ENCODE measurements at regions not wholly inside any gene's neighbourhood (a gene's known extent, or its start where the extent isn't known, plus 50 kb on each side); places are given as distances from the start of the nearest gene placed in this dataset.

- Histone ChIP-seq H3K9me3 (ENCODE audit: control insufficient read depth in 2 of 2, insufficient read depth in 1 of 2, low read depth in 1 of 2, low read length in 1 of 2) (peaks cover 0 to 3% of the 10 kb centered on the region in 2 donors), H3K36me3 (ENCODE audit: control insufficient read depth in 2 of 2, insufficient read depth in 2 of 2, low read length in 1 of 2) (no peaks in the 10 kb centered on the region), H3K27me3 (ENCODE audit: control insufficient read depth in 1 of 2, insufficient read depth in 2 of 2, low read length in 2 of 2) (no peaks in the 10 kb centered on the region), H3K4me3 (ENCODE audit: low read depth in 1 of 2, low read length in 2 of 2) (no peak overlapping the region), H3K27ac (ENCODE audit: low read depth in 2 of 2, low read length in 1 of 2) (no peak overlapping the region), H3K4me1 (ENCODE audit: control insufficient read depth in 2 of 2, insufficient read depth in 2 of 2, low read length in 1 of 2) (peaks cover 2 to 3% of the 10 kb centered on the region in 2 donors)
- WGBS, 2 donors: 44 to 52% methylated on average over 11 of the region's 11 CpGs
Observed at GRCh38 chr13:111480976-111481375, 160.5 kb downstream of the TEX29 start.

- Histone ChIP-seq H3K27ac (ENCODE audit: low read depth in 2 of 2, low read length in 1 of 2) (no peak overlapping the region), H3K9me3 (ENCODE audit: control insufficient read depth in 2 of 2, insufficient read depth in 1 of 2, low read depth in 1 of 2, low read length in 1 of 2) (peaks cover 3 to 7% of the 10 kb centered on the region in 2 donors), H3K4me3 (ENCODE audit: low read depth in 1 of 2, low read length in 2 of 2) (no peak overlapping the region), H3K36me3 (ENCODE audit: control insufficient read depth in 2 of 2, insufficient read depth in 2 of 2, low read length in 1 of 2) (no peaks in the 10 kb centered on the region), H3K27me3 (ENCODE audit: control insufficient read depth in 1 of 2, insufficient read depth in 2 of 2, low read length in 2 of 2) (no peaks in the 10 kb centered on the region), H3K4me1 (ENCODE audit: control insufficient read depth in 2 of 2, insufficient read depth in 2 of 2, low read length in 1 of 2) (no peaks in the 10 kb centered on the region)
- WGBS, 2 donors: 66 to 73% methylated on average over 6 of the region's 6 CpGs
Observed at GRCh38 chr13:111482126-111482525, 161.7 kb downstream of the TEX29 start.

- Histone ChIP-seq H3K9me3 (ENCODE audit: control insufficient read depth in 2 of 2, insufficient read depth in 1 of 2, low read depth in 1 of 2, low read length in 1 of 2) (peaks cover 3 to 10% of the 10 kb centered on the region in 2 donors), H3K4me1 (ENCODE audit: control insufficient read depth in 2 of 2, insufficient read depth in 2 of 2, low read length in 1 of 2) (no peaks in the 10 kb centered on the region), H3K27ac (ENCODE audit: low read depth in 2 of 2, low read length in 1 of 2) (no peak overlapping the region), H3K36me3 (ENCODE audit: control insufficient read depth in 2 of 2, insufficient read depth in 2 of 2, low read length in 1 of 2) (no peaks in the 10 kb centered on the region), H3K27me3 (ENCODE audit: control insufficient read depth in 1 of 2, insufficient read depth in 2 of 2, low read length in 2 of 2) (no peaks in the 10 kb centered on the region), H3K4me3 (ENCODE audit: low read depth in 1 of 2, low read length in 2 of 2) (no peak overlapping the region)
- WGBS, 2 donors: 79 to 84% methylated on average over 18 of the region's 18 CpGs
Observed at GRCh38 chr13:111482806-111483620, 162.6 kb downstream of the TEX29 start.

- WGBS, 2 donors: 91 to 94% methylated on average over 7 of the region's 7 CpGs
- Histone ChIP-seq H3K4me3 (ENCODE audit: low read depth in 1 of 2, low read length in 2 of 2) (no peak overlapping the region), H3K27me3 (ENCODE audit: control insufficient read depth in 1 of 2, insufficient read depth in 2 of 2, low read length in 2 of 2) (no peaks in the 10 kb centered on the region), H3K4me1 (ENCODE audit: control insufficient read depth in 2 of 2, insufficient read depth in 2 of 2, low read length in 1 of 2) (no peaks in the 10 kb centered on the region), H3K9me3 (ENCODE audit: control insufficient read depth in 2 of 2, insufficient read depth in 1 of 2, low read depth in 1 of 2, low read length in 1 of 2) (peaks cover 3 to 16% of the 10 kb centered on the region in 2 donors), H3K36me3 (ENCODE audit: control insufficient read depth in 2 of 2, insufficient read depth in 2 of 2, low read length in 1 of 2) (no peaks in the 10 kb centered on the region), H3K27ac (ENCODE audit: low read depth in 2 of 2, low read length in 1 of 2) (no peak overlapping the region)
Observed at GRCh38 chr13:111483621-111483987, 163.2 kb downstream of the TEX29 start.

- 75 to 83% methylated on average over 22 of the region's 22 CpGs for WGBS, 2 donors
- Histone ChIP-seq H3K27ac (ENCODE audit: low read depth in 2 of 2, low read length in 1 of 2) (no peak overlapping the region), H3K9me3 (ENCODE audit: control insufficient read depth in 2 of 2, insufficient read depth in 1 of 2, low read depth in 1 of 2, low read length in 1 of 2) (peaks cover 3 to 20% of the 10 kb centered on the region in 2 donors), H3K27me3 (ENCODE audit: control insufficient read depth in 1 of 2, insufficient read depth in 2 of 2, low read length in 2 of 2) (no peaks in the 10 kb centered on the region), H3K4me3 (ENCODE audit: low read depth in 1 of 2, low read length in 2 of 2) (no peak overlapping the region), H3K4me1 (ENCODE audit: control insufficient read depth in 2 of 2, insufficient read depth in 2 of 2, low read length in 1 of 2) (no peaks in the 10 kb centered on the region), H3K36me3 (ENCODE audit: control insufficient read depth in 2 of 2, insufficient read depth in 2 of 2, low read length in 1 of 2) (no peaks in the 10 kb centered on the region)
Observed at GRCh38 chr13:111484141-111484925, 163.9 kb downstream of the TEX29 start.

- Histone ChIP-seq H3K27ac (ENCODE audit: low read depth in 2 of 2, low read length in 1 of 2) (no peak overlapping the region), H3K4me3 (ENCODE audit: low read depth in 1 of 2, low read length in 2 of 2) (no peak overlapping the region), H3K36me3 (ENCODE audit: control insufficient read depth in 2 of 2, insufficient read depth in 2 of 2, low read length in 1 of 2) (no peaks in the 10 kb centered on the region), H3K27me3 (ENCODE audit: control insufficient read depth in 1 of 2, insufficient read depth in 2 of 2, low read length in 2 of 2) (no peaks in the 10 kb centered on the region), H3K4me1 (ENCODE audit: control insufficient read depth in 2 of 2, insufficient read depth in 2 of 2, low read length in 1 of 2) (no peaks in the 10 kb centered on the region), H3K9me3 (ENCODE audit: control insufficient read depth in 2 of 2, insufficient read depth in 1 of 2, low read depth in 1 of 2, low read length in 1 of 2) (peaks cover 3 to 20% of the 10 kb centered on the region in 2 donors)
- 90 to 93% methylated on average over 7 of the region's 7 CpGs for WGBS, 2 donors
Observed at GRCh38 chr13:111484959-111485358, 164.5 kb downstream of the TEX29 start.

GRCh38 chr13:111485491-111486250 is 165.2 kb downstream of the TEX29 start:
- Histone ChIP-seq H3K4me1 (ENCODE audit: control insufficient read depth in 2 of 2, insufficient read depth in 2 of 2, low read length in 1 of 2) (no peaks in the 10 kb centered on the region), H3K9me3 (ENCODE audit: control insufficient read depth in 2 of 2, insufficient read depth in 1 of 2, low read depth in 1 of 2, low read length in 1 of 2) (peaks cover 3 to 20% of the 10 kb centered on the region in 2 donors), H3K27ac (ENCODE audit: low read depth in 2 of 2, low read length in 1 of 2) (no peak overlapping the region), H3K4me3 (ENCODE audit: low read depth in 1 of 2, low read length in 2 of 2) (no peak overlapping the region), H3K27me3 (ENCODE audit: control insufficient read depth in 1 of 2, insufficient read depth in 2 of 2, low read length in 2 of 2) (no peaks in the 10 kb centered on the region), H3K36me3 (ENCODE audit: control insufficient read depth in 2 of 2, insufficient read depth in 2 of 2, low read length in 1 of 2) (no peaks in the 10 kb centered on the region)
- whole genome bisulfite sequencing, 2 donors: 89 to 90% methylated on average over 20 of the region's 20 CpGs

GRCh38 chr13:111486331-111486730 is 165.9 kb downstream of the TEX29 start:
- H3K27ac ChIP-seq (ENCODE audit: low read depth in 2 of 2, low read length in 1 of 2): no peak overlapping the region
- 90 to 95% methylated on average over 8 of the region's 8 CpGs for WGBS, 2 donors
- no peaks in the 10 kb centered on the region for H3K27me3 ChIP-seq (ENCODE audit: control insufficient read depth in 1 of 2, insufficient read depth in 2 of 2, low read length in 2 of 2)
- H3K9me3 ChIP-seq (ENCODE audit: control insufficient read depth in 2 of 2, insufficient read depth in 1 of 2, low read depth in 1 of 2, low read length in 1 of 2): peaks cover 3 to 20% of the 10 kb centered on the region in 2 donors
- H3K4me1 ChIP-seq (ENCODE audit: control insufficient read depth in 2 of 2, insufficient read depth in 2 of 2, low read length in 1 of 2): no peaks in the 10 kb centered on the region
- H3K36me3 ChIP-seq (ENCODE audit: control insufficient read depth in 2 of 2, insufficient read depth in 2 of 2, low read length in 1 of 2): no peaks in the 10 kb centered on the region
- H3K4me3 ChIP-seq (ENCODE audit: low read depth in 1 of 2, low read length in 2 of 2): no peak overlapping the region

- H3K36me3 ChIP-seq (ENCODE audit: control insufficient read depth in 2 of 2, insufficient read depth in 2 of 2, low read length in 1 of 2): no peaks in the 10 kb centered on the region
- H3K9me3 ChIP-seq (ENCODE audit: control insufficient read depth in 2 of 2, insufficient read depth in 1 of 2, low read depth in 1 of 2, low read length in 1 of 2): peaks cover 3 to 20% of the 10 kb centered on the region in 2 donors
- 83 to 88% methylated on average over 6 of the region's 6 CpGs for WGBS, 2 donors
- H3K4me3 ChIP-seq (ENCODE audit: low read depth in 1 of 2, low read length in 2 of 2): no peak overlapping the region
- H3K4me1 ChIP-seq (ENCODE audit: control insufficient read depth in 2 of 2, insufficient read depth in 2 of 2, low read length in 1 of 2): no peaks in the 10 kb centered on the region
- no peak overlapping the region for H3K27ac ChIP-seq (ENCODE audit: low read depth in 2 of 2, low read length in 1 of 2)
- no peaks in the 10 kb centered on the region for H3K27me3 ChIP-seq (ENCODE audit: control insufficient read depth in 1 of 2, insufficient read depth in 2 of 2, low read length in 2 of 2)
Observed at GRCh38 chr13:111486801-111487200, 166.4 kb downstream of the TEX29 start.

All from esophagus (tissue), 2 donors.